Esophagus squamous epithelium (tissue), 4 donors: ENCODE measurements at regions not wholly inside any gene's neighbourhood (a gene's known extent, or its start where the extent isn't known, plus 50 kb on each side); places are given as distances from the start of the nearest gene placed in this dataset.

Experiments used
- POLR2A ChIP-seq, 4 donors: fragments of 450-650 bp; IDR thresholded peaks; one replicate each; pipeline ENCODE4 v1.6.1; 2017; ENCODE audit warnings: antibody characterized with exemption in 4 of 4, mild to moderate bottlenecking in 4 of 4, moderate library complexity in 3 of 4
- TF ChIP-seq, protein P1 (sequence below), 6 experiments: fragments of 450-650 bp in 4 of 6; fragments of 200-600 bp in 2 of 6; sonication (generic) in 2 of 6; IDR thresholded peaks; one replicate each; pipeline ENCODE4 v1.5.1; 2016 to 2019; ENCODE audit warnings: antibody characterized with exemption in 6 of 6, mild to moderate bottlenecking in 4 of 6, moderate library complexity in 4 of 6

DNA sequence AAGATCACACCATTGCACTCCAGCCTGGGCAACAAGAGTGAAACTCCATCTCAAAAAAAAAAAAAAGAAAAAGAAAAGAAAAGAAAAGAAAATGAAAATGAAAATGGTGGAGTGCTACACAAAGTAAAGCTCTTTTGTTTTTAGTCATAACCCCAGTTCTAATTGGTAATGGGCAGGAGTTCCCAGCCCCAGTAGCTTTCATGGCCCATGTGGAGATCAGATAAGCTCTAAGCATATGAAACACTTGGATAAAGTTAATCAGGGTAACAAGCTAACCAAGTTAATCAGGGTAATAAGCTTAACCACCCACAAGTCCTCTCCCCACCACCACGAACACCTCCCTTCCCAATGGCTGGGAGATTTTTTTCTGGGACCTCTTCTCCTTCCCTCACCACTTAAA, 240.8 kb downstream of the BCL11A start:
- TF ChIP-seq, protein P1, sequence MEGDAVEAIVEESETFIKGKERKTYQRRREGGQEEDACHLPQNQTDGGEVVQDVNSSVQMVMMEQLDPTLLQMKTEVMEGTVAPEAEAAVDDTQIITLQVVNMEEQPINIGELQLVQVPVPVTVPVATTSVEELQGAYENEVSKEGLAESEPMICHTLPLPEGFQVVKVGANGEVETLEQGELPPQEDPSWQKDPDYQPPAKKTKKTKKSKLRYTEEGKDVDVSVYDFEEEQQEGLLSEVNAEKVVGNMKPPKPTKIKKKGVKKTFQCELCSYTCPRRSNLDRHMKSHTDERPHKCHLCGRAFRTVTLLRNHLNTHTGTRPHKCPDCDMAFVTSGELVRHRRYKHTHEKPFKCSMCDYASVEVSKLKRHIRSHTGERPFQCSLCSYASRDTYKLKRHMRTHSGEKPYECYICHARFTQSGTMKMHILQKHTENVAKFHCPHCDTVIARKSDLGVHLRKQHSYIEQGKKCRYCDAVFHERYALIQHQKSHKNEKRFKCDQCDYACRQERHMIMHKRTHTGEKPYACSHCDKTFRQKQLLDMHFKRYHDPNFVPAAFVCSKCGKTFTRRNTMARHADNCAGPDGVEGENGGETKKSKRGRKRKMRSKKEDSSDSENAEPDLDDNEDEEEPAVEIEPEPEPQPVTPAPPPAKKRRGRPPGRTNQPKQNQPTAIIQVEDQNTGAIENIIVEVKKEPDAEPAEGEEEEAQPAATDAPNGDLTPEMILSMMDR (IDR thresholded peaks at IDR 0.05) = no peak
- TF ChIP-seq POLR2A (IDR thresholded peaks at IDR 0.05) = no peak
